Hepatocyte (in vitro differentiated cells): ENCODE measurements at regions not wholly inside any gene's neighbourhood (a gene's known extent, or its start where the extent isn't known, plus 50 kb on each side); places are given as distances from the start of the nearest gene placed in this dataset.
A peak's percentile ranks its signal among the peaks of the same experiment; 100 is the strongest.

Experiments
- DNase-seq: peaks from one replicate; pipeline ENCODE4 v3.0.0-alpha.2; 2016; ENCODE audit warnings: low spot score
- H2AFZ ChIP-seq: fragments of 200-600 bp; sonication (generic); 2 replicates; pipeline ENCODE4 v1.6.0; 2016; ENCODE audit warnings: antibody characterized with exemption, mild to moderate bottlenecking
- H3K27ac ChIP-seq: fragments of 200-600 bp; sonication (generic); 2 replicates; pipeline ENCODE4 v1.5.1; 2016; ENCODE audit warnings: mild to moderate bottlenecking
- H3K27me3 ChIP-seq: fragments of 200-600 bp; sonication (generic); 2 replicates; pipeline ENCODE4 v1.6.1; 2016
- H3K36me3 ChIP-seq: fragments of 200-600 bp; sonication (generic); replicated peaks from 2 replicates; pipeline ENCODE4 v1.5.1; 2016; ENCODE audit warnings: low read depth; ENCODE audit not compliant: insufficient read depth
- H3K4me1 ChIP-seq: fragments of 200-600 bp; sonication (generic); 2 replicates; pipeline ENCODE4 v1.5.1; 2016; ENCODE audit warnings: mild to moderate bottlenecking, moderate library complexity; ENCODE audit not compliant: insufficient read depth
- H3K4me2 ChIP-seq: fragments of 200-600 bp; sonication (generic); 2 replicates; pipeline ENCODE4 v1.6.0; 2016
- H3K4me3 ChIP-seq: fragments of 200-600 bp; sonication (generic); 2 replicates; pipeline ENCODE4 v1.5.1; 2016; ENCODE audit warnings: mild to moderate bottlenecking
- H3K79me2 ChIP-seq: fragments of 200-600 bp; sonication (generic); 2 replicates; pipeline ENCODE4 v1.6.0; 2017; ENCODE audit warnings: mild to moderate bottlenecking
- H3K9me2 ChIP-seq: fragments of 200-600 bp; sonication (generic); replicated peaks from 2 replicates; pipeline ENCODE4 v1.6.0; 2017; ENCODE audit warnings: mild to moderate bottlenecking; ENCODE audit not compliant: insufficient read depth
- H3K9me3 ChIP-seq: fragments of 200-600 bp; sonication (generic); 2 replicates; pipeline ENCODE4 v1.5.1; 2016; ENCODE audit warnings: low read depth, mild to moderate bottlenecking
- H4K20me1 ChIP-seq: fragments of 200-600 bp; sonication (generic); 2 replicates; pipeline ENCODE4 v1.6.0; 2016; ENCODE audit warnings: mild to moderate bottlenecking; ENCODE audit not compliant: insufficient read depth, poor library complexity, severe bottlenecking
- EZH2 ChIP-seq: fragments of 200-600 bp; sonication (generic); IDR thresholded peaks from 2 replicates; pipeline ENCODE4 v1.6.1; 2016; ENCODE audit warnings: antibody characterized with exemption, mild to moderate bottlenecking, borderline replicate concordance
- EZH2phosphoT487 ChIP-seq: fragments of 200-600 bp; sonication (generic); IDR thresholded peaks from one replicate; pipeline ENCODE4 v1.6.1; 2018; ENCODE audit warnings: antibody characterized with exemption, mild to moderate bottlenecking, low read depth, moderate library complexity; ENCODE audit not compliant: unreplicated experiment, severe bottlenecking
- WGBS: methylation state at CpG from one replicate; pipeline ENCODE4 v1.1.6; 2016; ENCODE audit warnings: low lambda C conversion rate; ENCODE audit errors: missing lambda C conversion rate; 5-methylcytosine and 5-hydroxymethylcytosine counted together
- TF ChIP-seq, protein P1 (sequence below): fragments of 200-600 bp; sonication (generic); IDR thresholded peaks from 2 replicates; pipeline ENCODE4 v1.5.1; 2016; ENCODE audit warnings: antibody characterized with exemption, mild to moderate bottlenecking; ENCODE audit not compliant: poor library complexity

DNA sequence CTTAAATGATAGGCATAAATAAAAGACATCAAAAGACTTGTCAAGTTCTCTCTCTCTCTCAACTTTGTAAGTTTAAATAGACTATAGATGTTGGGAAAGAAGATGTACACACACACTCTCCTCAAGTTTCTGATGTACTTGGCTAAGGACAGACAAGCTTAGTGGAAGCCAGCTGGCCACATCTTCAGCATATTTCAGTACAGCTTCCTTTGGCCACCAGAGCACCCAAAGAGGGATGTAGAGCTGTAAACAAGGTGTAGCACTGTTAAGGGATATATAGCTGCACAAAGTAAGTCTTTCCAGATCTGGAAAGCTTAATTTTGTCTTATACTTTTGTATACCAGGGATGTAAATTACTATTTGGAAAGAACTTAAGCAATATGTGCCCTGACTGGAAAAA lies 64.3 kb upstream of the MSTN start:
- no peak overlapping the region for H3K4me3 ChIP-seq
- no peaks in the 10 kb centered on the region for H3K4me1 ChIP-seq
- no peaks in the 10 kb centered on the region for H3K79me2 ChIP-seq
- TF ChIP-seq EZH2 (no peak), EZH2phosphoT487 (no peak)
- TF ChIP-seq, protein P1, sequence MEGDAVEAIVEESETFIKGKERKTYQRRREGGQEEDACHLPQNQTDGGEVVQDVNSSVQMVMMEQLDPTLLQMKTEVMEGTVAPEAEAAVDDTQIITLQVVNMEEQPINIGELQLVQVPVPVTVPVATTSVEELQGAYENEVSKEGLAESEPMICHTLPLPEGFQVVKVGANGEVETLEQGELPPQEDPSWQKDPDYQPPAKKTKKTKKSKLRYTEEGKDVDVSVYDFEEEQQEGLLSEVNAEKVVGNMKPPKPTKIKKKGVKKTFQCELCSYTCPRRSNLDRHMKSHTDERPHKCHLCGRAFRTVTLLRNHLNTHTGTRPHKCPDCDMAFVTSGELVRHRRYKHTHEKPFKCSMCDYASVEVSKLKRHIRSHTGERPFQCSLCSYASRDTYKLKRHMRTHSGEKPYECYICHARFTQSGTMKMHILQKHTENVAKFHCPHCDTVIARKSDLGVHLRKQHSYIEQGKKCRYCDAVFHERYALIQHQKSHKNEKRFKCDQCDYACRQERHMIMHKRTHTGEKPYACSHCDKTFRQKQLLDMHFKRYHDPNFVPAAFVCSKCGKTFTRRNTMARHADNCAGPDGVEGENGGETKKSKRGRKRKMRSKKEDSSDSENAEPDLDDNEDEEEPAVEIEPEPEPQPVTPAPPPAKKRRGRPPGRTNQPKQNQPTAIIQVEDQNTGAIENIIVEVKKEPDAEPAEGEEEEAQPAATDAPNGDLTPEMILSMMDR: no peak
- peak; percentile 26 for DNase-seq
- H4K20me1 ChIP-seq: no peaks in the 10 kb centered on the region
- no peak overlapping the region for H2AFZ ChIP-seq
- no peaks in the 10 kb centered on the region for H3K9me2 ChIP-seq
- H3K27me3 ChIP-seq: no peaks in the 10 kb centered on the region
- H3K4me2 ChIP-seq: no peak overlapping the region
- no peak overlapping the region for H3K27ac ChIP-seq
- peaks cover under 1% of the 10 kb centered on the region for H3K9me3 ChIP-seq
- H3K36me3 ChIP-seq: no peaks in the 10 kb centered on the region

DNA sequence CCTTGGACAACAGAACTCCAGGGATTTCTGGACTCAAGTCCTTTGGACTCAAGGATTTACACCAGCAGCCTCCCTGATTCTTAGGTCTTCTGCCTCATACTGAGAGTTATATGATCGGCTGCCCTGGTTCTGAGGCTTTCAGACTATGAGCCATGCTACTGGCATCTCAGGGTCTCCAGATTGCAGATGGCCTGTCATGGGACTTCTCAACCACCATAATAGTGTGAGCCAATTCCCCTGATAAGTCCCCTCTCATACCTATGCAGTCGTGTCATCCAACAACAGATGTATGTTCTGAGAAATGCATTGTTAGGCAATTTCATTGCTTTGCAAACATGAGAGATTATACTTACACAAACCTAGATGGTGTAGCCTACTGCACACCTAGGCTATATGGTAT lies 61.4 kb upstream of the MSTN start:
- DNase-seq: peak; percentile 34
- no peak overlapping the region for H3K4me3 ChIP-seq
- TF ChIP-seq EZH2phosphoT487: no peak
- TF ChIP-seq, protein P1: no peak
- TF ChIP-seq EZH2: no peak
- no peak overlapping the region for H3K4me2 ChIP-seq
- H3K4me1 ChIP-seq: no peaks in the 10 kb centered on the region
- H4K20me1 ChIP-seq: no peaks in the 10 kb centered on the region
- no peak overlapping the region for H2AFZ ChIP-seq
- no peaks in the 10 kb centered on the region for H3K9me3 ChIP-seq
- H3K79me2 ChIP-seq: no peaks in the 10 kb centered on the region
- no peaks in the 10 kb centered on the region for H3K27me3 ChIP-seq
- H3K9me2 ChIP-seq: no peaks in the 10 kb centered on the region
- 88% methylated on average over 2 of the region's 2 CpGs for WGBS
- peak overlapping the region; percentile 38 for H3K27ac ChIP-seq
- H3K36me3 ChIP-seq: no peaks in the 10 kb centered on the region

DNA sequence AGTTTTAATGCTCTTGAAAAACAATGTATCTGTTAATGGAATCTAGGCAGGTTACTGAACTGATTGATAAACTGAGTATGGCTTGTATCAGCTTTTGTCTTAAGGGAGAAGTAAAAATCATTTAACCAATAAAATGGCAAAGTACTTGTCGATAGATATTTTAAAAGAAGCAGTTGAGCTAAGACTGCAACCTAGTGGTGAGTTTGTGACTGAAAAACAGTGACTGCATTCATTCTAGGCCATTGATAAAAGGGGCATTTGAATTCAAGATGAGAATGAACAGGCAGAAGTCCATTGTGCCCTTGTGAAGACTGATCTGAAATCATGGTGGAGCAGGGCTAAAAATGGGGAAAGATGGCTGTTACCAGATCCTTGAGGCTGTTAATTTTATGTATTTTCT lies 59.4 kb upstream of the MSTN start:
- no peak for TF ChIP-seq EZH2phosphoT487
- no peak for TF ChIP-seq EZH2
- TF ChIP-seq, protein P1: peak; percentile 38
- Histone ChIP-seq H3K79me2 (no peaks in the 10 kb centered on the region), H4K20me1 (no peaks in the 10 kb centered on the region), H3K9me2 (no peaks in the 10 kb centered on the region), H3K27me3 (no peaks in the 10 kb centered on the region), H3K9me3 (no peaks in the 10 kb centered on the region), H3K27ac (no peak overlapping the region), H2AFZ (no peak overlapping the region), H3K36me3 (no peaks in the 10 kb centered on the region), H3K4me2 (no peak overlapping the region), H3K4me3 (no peak overlapping the region), H3K4me1 (no peaks in the 10 kb centered on the region)
- no peak for DNase-seq
- 43% methylated on average over 1 of the region's 1 CpG for WGBS

DNA sequence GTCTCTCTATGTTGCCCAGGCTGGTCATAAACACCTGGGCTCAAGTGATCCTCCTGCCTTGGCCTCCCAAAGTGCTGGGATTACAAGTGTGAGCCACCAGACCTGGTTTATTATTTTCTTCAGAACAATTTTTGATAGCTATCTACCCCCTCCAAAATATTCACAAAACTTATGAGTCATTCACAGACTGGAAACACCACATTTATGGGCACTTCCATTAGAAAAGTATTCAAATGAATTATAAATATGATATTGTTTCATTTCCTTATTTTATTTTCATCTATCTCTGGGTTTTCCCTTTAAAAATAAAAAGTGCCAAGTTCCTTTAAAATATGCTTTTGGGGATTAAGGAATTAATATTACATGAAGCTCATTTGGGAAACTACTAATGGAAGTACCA lies 58.8 kb upstream of the MSTN start:
- H4K20me1 ChIP-seq: no peaks in the 10 kb centered on the region
- H3K4me1 ChIP-seq: no peaks in the 10 kb centered on the region
- no peaks in the 10 kb centered on the region for H3K27me3 ChIP-seq
- H3K27ac ChIP-seq: no peak overlapping the region
- TF ChIP-seq EZH2phosphoT487 (no peak), EZH2 (no peak)
- TF ChIP-seq, protein P1: no peak
- no peak overlapping the region for H3K4me2 ChIP-seq
- no peaks in the 10 kb centered on the region for H3K79me2 ChIP-seq
- no peaks in the 10 kb centered on the region for H3K9me3 ChIP-seq
- H3K36me3 ChIP-seq: no peaks in the 10 kb centered on the region
- no peak for DNase-seq
- H2AFZ ChIP-seq: no peak overlapping the region
- H3K4me3 ChIP-seq: no peak overlapping the region
- no peaks in the 10 kb centered on the region for H3K9me2 ChIP-seq
